ENCODE measurements at regions not wholly inside any gene's neighbourhood (a gene's known extent, or its start where the extent isn't known, plus 50 kb on each side); places are given as distances from the start of the nearest gene placed in this dataset.

DNA sequence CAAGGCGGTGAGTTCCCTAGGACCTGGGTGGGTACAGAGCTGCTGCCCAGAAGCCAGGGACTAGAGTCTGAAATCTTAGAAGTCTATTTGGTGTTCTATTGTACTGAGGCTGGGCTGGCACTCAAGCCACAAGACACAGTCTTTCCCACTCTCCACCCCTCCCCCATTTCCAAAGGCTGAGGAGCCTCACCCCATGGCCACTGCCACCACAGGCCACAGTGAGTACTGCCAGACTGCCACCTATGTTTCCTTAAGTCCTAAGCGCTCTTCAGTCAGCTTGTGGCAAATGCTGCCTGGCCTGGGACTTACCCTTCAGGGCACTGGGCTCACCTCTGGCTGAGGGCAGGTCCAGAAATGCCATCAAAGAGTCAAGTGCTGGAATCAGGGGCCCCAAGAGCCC, 469.3 kb downstream of the HAO1 start:
- TF ChIP-seq EZH2 (IDR thresholded peaks at IDR 0.05; ENCODE audit: borderline replicate concordance, low read depth, low read length, severe bottlenecking) (no peak), CTCF (IDR thresholded peaks at IDR 0.05; ENCODE audit: borderline replicate concordance, extremely low read depth, low read length, poor library complexity, severe bottlenecking) (peak; percentile 13)

All from DND-41 (cell line).